ENCODE measurements at regions not wholly inside any gene's neighbourhood (a gene's known extent, or its start where the extent isn't known, plus 50 kb on each side); places are given as distances from the start of the nearest gene placed in this dataset.

GRCh38 chr19:30077851-30078355, 135.9 kb downstream of the URI1 start:
- no peak for TF ChIP-seq EP300 (IDR thresholded peaks at IDR 0.05)
- no peak for TF ChIP-seq POLR2A (IDR thresholded peaks at IDR 0.05)
- TF ChIP-seq CTCF (IDR thresholded peaks at IDR 0.05): no peak

All from gastroesophageal sphincter (tissue), 3 donors.